ENCODE measurements at regions not wholly inside any gene's neighbourhood (a gene's known extent, or its start where the extent isn't known, plus 50 kb on each side); places are given as distances from the start of the nearest gene placed in this dataset.

DNA sequence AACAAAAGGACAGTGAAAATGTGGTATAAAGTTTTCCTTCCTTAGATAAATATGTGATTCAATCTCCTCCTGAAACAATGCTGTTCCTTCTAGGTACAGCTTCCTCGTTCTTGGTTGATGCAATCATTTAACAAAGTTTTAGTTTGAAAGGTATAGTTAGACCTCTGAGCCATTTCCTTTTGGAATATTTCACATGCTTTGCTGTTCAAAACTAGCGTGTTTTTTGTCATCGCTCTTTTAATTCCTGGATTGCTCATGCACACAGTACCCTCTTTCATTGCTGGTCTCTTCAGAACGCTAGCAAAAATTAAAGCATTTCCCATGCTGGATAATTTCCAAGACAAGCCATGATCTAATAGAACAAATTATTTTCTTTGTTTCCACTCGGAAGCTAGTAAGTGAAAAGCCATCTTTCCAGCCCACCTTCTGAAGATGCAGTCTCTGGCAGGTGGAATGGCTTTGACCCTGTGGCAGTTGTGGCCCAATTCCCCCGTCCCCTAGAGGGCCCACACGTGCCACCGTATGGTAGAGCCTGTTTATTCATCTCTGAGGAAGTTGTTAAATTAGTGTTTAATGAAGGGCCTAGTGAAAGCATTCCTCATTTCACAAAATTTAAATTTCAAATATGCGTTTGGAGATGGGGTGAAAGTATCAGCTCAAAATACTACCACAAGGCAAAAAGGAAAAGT lies 1040.6 kb upstream of the SLC10A2 start:
- Mint-ChIP-seq H3K36me3 (ENCODE audit: insufficient read depth) (no peaks in the 10 kb centered on the region), H3K9me3 (peaks cover 26% of the 10 kb centered on the region), H3K27ac (ENCODE audit: low read depth) (no peak overlapping the region), H3K27me3 (no peaks in the 10 kb centered on the region), H3K4me3 (no peak overlapping the region), H3K4me1 (no peaks in the 10 kb centered on the region)
- DNase-seq (ENCODE audit: low spot score in 2 of 2) (no peak), ATAC-seq (replicated peaks; ENCODE audit: extremely low read depth, poor library complexity, severe bottlenecking) (no peak)

DNA sequence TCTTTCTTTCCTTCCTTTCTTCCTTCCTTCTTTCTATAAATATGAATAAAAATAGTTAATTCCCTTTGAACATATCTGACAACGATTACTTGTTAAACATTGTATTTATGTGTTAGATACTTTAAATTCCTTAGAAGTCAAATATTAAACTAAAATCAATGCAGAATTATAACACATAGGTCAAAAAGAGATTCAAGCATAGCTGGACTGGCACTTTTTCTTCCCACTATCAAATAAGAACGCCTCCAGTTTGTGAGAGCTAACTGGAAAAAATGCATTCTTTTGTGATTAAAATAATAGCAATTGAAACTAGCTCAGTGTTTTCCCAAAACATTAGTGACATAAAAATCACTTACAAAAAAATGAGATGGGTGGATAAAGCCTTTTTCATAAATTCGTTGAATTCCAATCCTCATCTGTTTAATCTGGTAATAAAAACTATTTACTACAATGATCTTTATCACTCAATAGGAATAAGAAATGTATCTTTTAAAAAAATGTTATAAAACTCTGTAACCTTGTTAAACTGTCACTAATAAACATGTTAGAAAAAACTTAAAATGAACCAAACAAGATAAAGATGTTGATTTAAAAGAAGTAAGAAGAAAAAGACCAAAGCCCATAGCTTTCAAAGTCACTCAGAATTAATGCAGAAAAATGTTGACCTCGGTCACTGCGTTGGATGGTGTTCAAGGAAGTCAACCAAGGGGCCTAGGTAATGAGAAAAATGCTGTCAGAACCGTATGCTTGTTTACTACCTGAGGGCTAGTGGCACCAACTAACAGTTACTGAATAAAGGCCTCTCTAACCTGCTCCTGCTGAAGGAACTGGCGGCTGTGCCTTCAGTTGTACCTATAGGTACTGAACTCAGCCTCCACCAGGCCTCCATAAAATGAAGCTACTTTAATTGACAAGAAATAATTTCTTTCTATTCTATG lies 1039.5 kb upstream of the SLC10A2 start:
- no peak for DNase-seq (ENCODE audit: low spot score in 2 of 2)
- Mint-ChIP-seq H3K9me3 (peaks cover 34% of the 10 kb centered on the region), H3K27me3 (no peaks in the 10 kb centered on the region), H3K4me3 (no peak overlapping the region), H3K4me1 (no peaks in the 10 kb centered on the region), H3K27ac (ENCODE audit: low read depth) (no peak overlapping the region), H3K36me3 (ENCODE audit: insufficient read depth) (no peaks in the 10 kb centered on the region)
- ATAC-seq (replicated peaks; ENCODE audit: extremely low read depth, poor library complexity, severe bottlenecking), result no peak

- no peaks in the 10 kb centered on the region for H3K4me1 Mint-ChIP-seq
- H3K27me3 Mint-ChIP-seq, result no peaks in the 10 kb centered on the region
- DNase-seq (ENCODE audit: low spot score in 2 of 2) (no peak), ATAC-seq (replicated peaks; ENCODE audit: extremely low read depth, poor library complexity, severe bottlenecking) (no peak)
- no peak overlapping the region for H3K4me3 Mint-ChIP-seq
- H3K27ac Mint-ChIP-seq (ENCODE audit: low read depth), result no peak overlapping the region
- no peaks in the 10 kb centered on the region for H3K36me3 Mint-ChIP-seq (ENCODE audit: insufficient read depth)
- peaks cover 29% of the 10 kb centered on the region for H3K9me3 Mint-ChIP-seq
Measured at GRCh38 chr13:104099750-104100149, 1033.5 kb upstream of the SLC10A2 start.

- peaks cover 23% of the 10 kb centered on the region for H3K9me3 Mint-ChIP-seq
- H3K4me3 Mint-ChIP-seq, result no peak overlapping the region
- ATAC-seq (replicated peaks; ENCODE audit: extremely low read depth, poor library complexity, severe bottlenecking) (no peak), DNase-seq (ENCODE audit: low spot score in 2 of 2) (no peak)
- no peaks in the 10 kb centered on the region for H3K36me3 Mint-ChIP-seq (ENCODE audit: insufficient read depth)
- no peak overlapping the region for H3K27ac Mint-ChIP-seq (ENCODE audit: low read depth)
- no peaks in the 10 kb centered on the region for H3K27me3 Mint-ChIP-seq
- no peaks in the 10 kb centered on the region for H3K4me1 Mint-ChIP-seq
Measured at GRCh38 chr13:104098421-104098820, 1032.2 kb upstream of the SLC10A2 start.

- peaks cover 22% of the 10 kb centered on the region for H3K9me3 Mint-ChIP-seq
- no peak overlapping the region for H3K27ac Mint-ChIP-seq (ENCODE audit: low read depth)
- H3K4me3 Mint-ChIP-seq, result no peak overlapping the region
Measured at GRCh38 chr13:104086759-104087158, 1020.5 kb upstream of the SLC10A2 start.

GRCh38 chr13:104086210-104086609 lies 1020.0 kb upstream of the SLC10A2 start:
- H3K27ac Mint-ChIP-seq (ENCODE audit: low read depth), result no peak overlapping the region
- H3K4me1 Mint-ChIP-seq, result no peaks in the 10 kb centered on the region
- peaks cover 22% of the 10 kb centered on the region for H3K9me3 Mint-ChIP-seq
- ATAC-seq (replicated peaks; ENCODE audit: extremely low read depth, poor library complexity, severe bottlenecking) (no peak), DNase-seq (ENCODE audit: low spot score in 2 of 2) (no peak)
- no peaks in the 10 kb centered on the region for H3K27me3 Mint-ChIP-seq
- H3K4me3 Mint-ChIP-seq, result no peak overlapping the region
- H3K36me3 Mint-ChIP-seq (ENCODE audit: insufficient read depth), result peaks cover 1% of the 10 kb centered on the region

More at GRCh38 chr13:104086759-104087158, 1020.5 kb upstream of the SLC10A2 start:
- ATAC-seq (replicated peaks; ENCODE audit: extremely low read depth, poor library complexity, severe bottlenecking) (peak; percentile 19), DNase-seq (ENCODE audit: low spot score in 2 of 2) (no peak)
- Mint-ChIP-seq H3K4me1 (no peaks in the 10 kb centered on the region), H3K27me3 (no peaks in the 10 kb centered on the region), H3K36me3 (ENCODE audit: insufficient read depth) (peaks cover 1% of the 10 kb centered on the region)

- ATAC-seq (replicated peaks; ENCODE audit: extremely low read depth, poor library complexity, severe bottlenecking) (no peak), DNase-seq (ENCODE audit: low spot score in 2 of 2) (no peak)
- H3K9me3 Mint-ChIP-seq, result peaks cover 22% of the 10 kb centered on the region
- no peak overlapping the region for H3K4me3 Mint-ChIP-seq
- H3K27me3 Mint-ChIP-seq, result no peaks in the 10 kb centered on the region
- no peaks in the 10 kb centered on the region for H3K4me1 Mint-ChIP-seq
- no peak overlapping the region for H3K27ac Mint-ChIP-seq (ENCODE audit: low read depth)
- H3K36me3 Mint-ChIP-seq (ENCODE audit: insufficient read depth), result peaks cover 1% of the 10 kb centered on the region
Measured at GRCh38 chr13:104085611-104086010, 1019.4 kb upstream of the SLC10A2 start.

- ATAC-seq (replicated peaks; ENCODE audit: extremely low read depth, poor library complexity, severe bottlenecking) (no peak), DNase-seq (ENCODE audit: low spot score in 2 of 2) (no peak)
- Mint-ChIP-seq H3K36me3 (ENCODE audit: insufficient read depth) (no peaks in the 10 kb centered on the region), H3K9me3 (peaks cover 18% of the 10 kb centered on the region), H3K27ac (ENCODE audit: low read depth) (no peak overlapping the region), H3K4me1 (no peaks in the 10 kb centered on the region), H3K27me3 (no peaks in the 10 kb centered on the region), H3K4me3 (no peak overlapping the region)
Measured at GRCh38 chr13:104074326-104074725, 1008.1 kb upstream of the SLC10A2 start.

GRCh38 chr13:104071806-104072205 lies 1005.6 kb upstream of the SLC10A2 start:
- Mint-ChIP-seq H3K4me1 (no peaks in the 10 kb centered on the region), H3K9me3 (peaks cover 18% of the 10 kb centered on the region), H3K27me3 (no peaks in the 10 kb centered on the region), H3K27ac (ENCODE audit: low read depth) (no peak overlapping the region), H3K4me3 (no peak overlapping the region), H3K36me3 (ENCODE audit: insufficient read depth) (no peaks in the 10 kb centered on the region)
- DNase-seq (ENCODE audit: low spot score in 2 of 2) (no peak), ATAC-seq (replicated peaks; ENCODE audit: extremely low read depth, poor library complexity, severe bottlenecking) (no peak)

DNA sequence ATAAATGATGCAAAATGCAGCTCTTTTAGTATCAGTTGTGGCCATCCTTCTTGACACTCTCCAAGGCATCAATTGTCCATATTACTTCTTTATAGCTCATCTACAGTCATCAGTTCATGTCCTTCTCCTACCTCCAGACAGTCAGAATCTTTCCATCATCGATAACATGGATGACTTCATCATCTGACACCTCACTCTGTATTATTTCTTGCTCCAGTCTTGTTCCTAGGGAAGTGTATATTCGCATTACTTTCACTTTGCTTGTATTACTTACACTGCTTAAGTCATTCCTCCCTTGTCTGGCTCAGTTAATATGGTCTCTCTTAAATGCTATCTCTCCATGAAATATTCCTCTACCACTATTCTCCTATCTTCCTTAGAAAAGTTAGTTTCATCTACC lies 999.1 kb upstream of the SLC10A2 start:
- H3K36me3 Mint-ChIP-seq (ENCODE audit: insufficient read depth), result peaks cover 1% of the 10 kb centered on the region
- no peak overlapping the region for H3K4me3 Mint-ChIP-seq
- no peaks in the 10 kb centered on the region for H3K4me1 Mint-ChIP-seq
- ATAC-seq (replicated peaks; ENCODE audit: extremely low read depth, poor library complexity, severe bottlenecking) (no peak), DNase-seq (ENCODE audit: low spot score in 2 of 2) (no peak)
- no peaks in the 10 kb centered on the region for H3K27me3 Mint-ChIP-seq
- peaks cover 7% of the 10 kb centered on the region for H3K9me3 Mint-ChIP-seq
- no peak overlapping the region for H3K27ac Mint-ChIP-seq (ENCODE audit: low read depth)

DNA sequence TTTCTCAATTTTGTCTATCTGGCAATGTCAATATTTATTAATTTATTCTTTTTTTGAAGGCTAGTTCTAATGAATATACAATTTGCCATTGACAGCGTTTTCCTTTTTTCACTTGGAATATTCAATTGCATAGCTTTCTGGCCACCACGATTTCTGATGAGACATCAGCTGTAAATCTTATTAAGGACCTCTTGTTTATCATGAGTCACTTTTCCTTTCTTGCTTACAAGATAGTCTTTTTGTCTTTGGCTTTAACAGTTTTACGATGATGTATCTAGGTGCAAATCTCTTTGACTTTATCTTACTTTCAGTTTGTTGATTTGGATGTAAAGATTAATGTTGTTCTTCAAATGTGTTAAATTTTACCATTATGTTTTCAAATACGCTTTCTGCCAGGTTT lies 991.6 kb upstream of the SLC10A2 start:
- Mint-ChIP-seq H3K9me3 (peaks cover 24% of the 10 kb centered on the region), H3K27me3 (no peaks in the 10 kb centered on the region), H3K4me1 (no peaks in the 10 kb centered on the region), H3K27ac (ENCODE audit: low read depth) (no peak overlapping the region), H3K36me3 (ENCODE audit: insufficient read depth) (peaks cover 1% of the 10 kb centered on the region), H3K4me3 (no peak overlapping the region)
- no peak for ATAC-seq (replicated peaks; ENCODE audit: extremely low read depth, poor library complexity, severe bottlenecking)
- DNase-seq (ENCODE audit: low spot score in 2 of 2), result no peak

GRCh38 chr13:104045907-104046306 lies 979.7 kb upstream of the SLC10A2 start:
- Mint-ChIP-seq H3K27ac (ENCODE audit: low read depth) (no peak overlapping the region), H3K4me1 (no peaks in the 10 kb centered on the region), H3K27me3 (no peaks in the 10 kb centered on the region), H3K4me3 (no peak overlapping the region), H3K9me3 (peaks cover 23% of the 10 kb centered on the region), H3K36me3 (ENCODE audit: insufficient read depth) (no peaks in the 10 kb centered on the region)
- DNase-seq (ENCODE audit: low spot score in 2 of 2) (no peak), ATAC-seq (replicated peaks; ENCODE audit: extremely low read depth, poor library complexity, severe bottlenecking) (no peak)

- Mint-ChIP-seq H3K36me3 (ENCODE audit: insufficient read depth) (no peaks in the 10 kb centered on the region), H3K27me3 (no peaks in the 10 kb centered on the region), H3K4me1 (no peaks in the 10 kb centered on the region), H3K9me3 (peaks cover 23% of the 10 kb centered on the region), H3K27ac (ENCODE audit: low read depth) (no peak overlapping the region), H3K4me3 (no peak overlapping the region)
- no peak for DNase-seq (ENCODE audit: low spot score in 2 of 2)
- no peak for ATAC-seq (replicated peaks; ENCODE audit: extremely low read depth, poor library complexity, severe bottlenecking)
Measured at GRCh38 chr13:104043184-104043583, 977.0 kb upstream of the SLC10A2 start.

All from central memory CD8-positive, alpha-beta T cell (primary cell).